Thoracic aorta (tissue), 2 donors: ENCODE measurements at regions not wholly inside any gene's neighbourhood (a gene's known extent, or its start where the extent isn't known, plus 50 kb on each side); places are given as distances from the start of the nearest gene placed in this dataset.

Experiments
- ATAC-seq: fragments of 150-250 bp; one replicate; pipeline ENCODE4 v1.8.0; 2017; ENCODE audit warnings: low read depth; ENCODE audit not compliant: insufficient number of reproducible peaks, low FRiP score
- DNase-seq: peaks from one replicate; pipeline ENCODE4 v3.0.0-alpha.2; 2020; ENCODE audit warnings: low spot score
- H3K27ac ChIP-seq, 2 donors: fragments of 200-600 bp; sonication (generic); 1 replicate in 1 of 2; 2 replicates in 1 of 2; pipeline ENCODE4 v1.5.1; 2016; ENCODE audit warnings: mild to moderate bottlenecking in 2 of 2, moderate library complexity in 2 of 2
- H3K27me3 ChIP-seq: fragments of 200-600 bp; sonication (generic); replicated peaks from 2 replicates; pipeline ENCODE4 v1.6.0; 2016; ENCODE audit warnings: mild to moderate bottlenecking; ENCODE audit not compliant: insufficient read depth
- H3K36me3 ChIP-seq: fragments of 200-600 bp; sonication (generic); one replicate; pipeline ENCODE4 v1.5.1; 2016
- H3K4me1 ChIP-seq, 2 donors: fragments of 200-600 bp; sonication (generic); 1 replicate in 1 of 2; 2 replicates in 1 of 2; pipeline versions ENCODE4 v1.5.1 to v1.6.0; 2016; ENCODE audit warnings: low read depth in 2 of 2, mild to moderate bottlenecking in 1 of 2; ENCODE audit not compliant: control insufficient read depth in 1 of 2
- H3K4me3 ChIP-seq: fragments of 200-600 bp; sonication (generic); 2 replicates; pipeline ENCODE4 v1.5.1; 2016; ENCODE audit warnings: mild to moderate bottlenecking
- H3K9me3 ChIP-seq: fragments of 200-600 bp; sonication (generic); 2 replicates; pipeline ENCODE4 v1.5.1; 2016
- CTCF ChIP-seq: fragments of 200-600 bp; sonication (generic); IDR thresholded peaks from one replicate; pipeline ENCODE4 v1.5.1; 2019; ENCODE audit warnings: antibody characterized with exemption

- H3K27ac ChIP-seq, result peak overlapping the region; percentile 63 to 73
- DNase-seq (no peak), ATAC-seq (no peak)
- no peaks in the 10 kb centered on the region for H3K36me3 ChIP-seq
- H3K4me1 ChIP-seq, result peaks cover 8 to 27% of the 10 kb centered on the region in 2 donors
- no peaks in the 10 kb centered on the region for H3K27me3 ChIP-seq
- no peaks in the 10 kb centered on the region for H3K9me3 ChIP-seq
- no peak overlapping the region for H3K4me3 ChIP-seq
- no peak for TF ChIP-seq CTCF
Measured at GRCh38 chr12:19665121-19665900, 226.0 kb downstream of the AEBP2 start.

- DNase-seq, result no peak
- Histone ChIP-seq H3K36me3 (no peaks in the 10 kb centered on the region), H3K27ac (peak overlapping the region; percentile 63 to 73), H3K4me3 (no peak overlapping the region), H3K27me3 (no peaks in the 10 kb centered on the region), H3K4me1 (peaks cover 8 to 27% of the 10 kb centered on the region in 2 donors), H3K9me3 (no peaks in the 10 kb centered on the region)
- no peak for TF ChIP-seq CTCF
- ATAC-seq, result no peak
Measured at GRCh38 chr12:19666070-19666469, 226.8 kb downstream of the AEBP2 start.

- Histone ChIP-seq H3K27me3 (no peaks in the 10 kb centered on the region), H3K27ac (no peak overlapping the region), H3K4me3 (no peak overlapping the region), H3K9me3 (no peaks in the 10 kb centered on the region), H3K4me1 (peaks cover 8 to 33% of the 10 kb centered on the region in 2 donors), H3K36me3 (no peaks in the 10 kb centered on the region)
- no peak for TF ChIP-seq CTCF
- DNase-seq (no peak), ATAC-seq (no peak)
Measured at GRCh38 chr12:19669793-19670192, 230.5 kb downstream of the AEBP2 start.

- no peak for ATAC-seq
- TF ChIP-seq CTCF, result no peak
Measured at GRCh38 chr12:19671695-19672094, 232.4 kb downstream of the AEBP2 start.

GRCh38 chr12:19674437-19674836 is 235.1 kb downstream of the AEBP2 start:
- no peaks in the 10 kb centered on the region for H3K27me3 ChIP-seq
- DNase-seq (no peak), ATAC-seq (no peak)
- peaks cover 0 to 10% of the 10 kb centered on the region in 2 donors for H3K4me1 ChIP-seq
- H3K36me3 ChIP-seq, result no peaks in the 10 kb centered on the region
- no peak overlapping the region for H3K27ac ChIP-seq
- H3K4me3 ChIP-seq, result no peak overlapping the region
- peaks cover 2% of the 10 kb centered on the region for H3K9me3 ChIP-seq
- no peak for TF ChIP-seq CTCF

More at GRCh38 chr12:19671695-19672094, 232.4 kb downstream of the AEBP2 start:
- H3K4me1 ChIP-seq, result peaks cover 0 to 15% of the 10 kb centered on the region in 2 donors
- no peaks in the 10 kb centered on the region for H3K9me3 ChIP-seq
- DNase-seq, result no peak
- no peak overlapping the region for H3K4me3 ChIP-seq
- H3K27ac ChIP-seq, result no peak overlapping the region
- no peaks in the 10 kb centered on the region for H3K27me3 ChIP-seq
- H3K36me3 ChIP-seq, result no peaks in the 10 kb centered on the region
